OCI-LY3 (cell line): ENCODE measurements at regions not wholly inside any gene's neighbourhood (a gene's known extent, or its start where the extent isn't known, plus 50 kb on each side); places are given as distances from the start of the nearest gene placed in this dataset.

Source experiments
- CTCF ChIP-seq: fragments of 200-600, 300-600 bp; sonication (generic); IDR thresholded peaks from 2 replicates; pipeline ENCODE4 v1.5.1; 2014; ENCODE audit warnings: antibody characterized with exemption, low read length, low read depth
- EZH2phosphoT487 ChIP-seq: fragments of 200-600 bp; shearing (Covaris generic); IDR thresholded peaks from 2 replicates; pipeline ENCODE4 v1.6.1; 2018; ENCODE audit warnings: antibody characterized with exemption, mixed run types, low read depth

DNA sequence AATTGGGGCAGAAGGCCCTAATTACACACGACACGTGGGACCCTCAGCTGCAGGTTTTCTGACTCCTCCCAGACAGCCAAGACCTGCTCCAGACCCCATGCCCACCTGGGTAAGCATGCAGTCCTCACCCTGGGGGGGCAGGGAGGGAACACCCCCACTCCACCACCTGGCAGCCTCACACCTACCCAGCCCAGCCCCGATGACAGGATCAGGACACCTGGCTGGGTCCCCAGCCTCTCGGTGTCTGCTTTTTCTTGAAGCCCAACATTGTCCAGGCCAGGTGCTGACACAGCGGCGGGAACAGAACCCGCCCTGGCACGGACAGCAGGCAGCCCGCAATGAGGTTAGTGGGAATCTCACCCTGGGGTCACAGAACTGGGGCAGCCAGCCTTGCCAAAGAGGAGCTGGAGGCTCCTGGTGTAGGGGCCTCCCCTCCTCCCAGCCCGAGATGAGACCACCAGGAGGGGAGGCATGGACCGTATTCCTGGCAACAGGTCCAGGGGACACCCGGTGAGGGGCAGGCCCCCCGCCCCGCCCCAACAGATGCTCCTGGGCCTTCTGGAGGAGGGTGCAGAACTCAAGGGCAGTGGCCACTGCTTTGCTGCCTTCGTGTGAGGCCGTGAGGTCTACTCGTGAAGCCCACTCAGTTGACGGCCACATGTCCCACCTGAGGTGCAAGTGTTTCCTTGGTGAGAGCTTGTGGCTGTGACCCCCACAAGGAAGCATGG, 103.8 kb downstream of the DLL1 start:
- no peak for TF ChIP-seq CTCF
- no peak for TF ChIP-seq EZH2phosphoT487
